BJ (cell line): ENCODE measurements at regions not wholly inside any gene's neighbourhood (a gene's known extent, or its start where the extent isn't known, plus 50 kb on each side); places are given as distances from the start of the nearest gene placed in this dataset.

ENCODE experiments used
- CTCF ChIA-PET: fragments of 350-600 bp; formaldehyde crosslinking; extraction: SDS; loops from one replicate; lab custom pipeline; 2021; ENCODE audit warnings: antibody characterized with exemption, inconsistent platforms; lab: Yijun Ruan, JAX
- POLR2A ChIA-PET: fragments of 300-600 bp; sonication (Branson Sonifier 250); formaldehyde crosslinking; extraction: SDS; loops from one replicate; lab custom pipeline; 2021; ENCODE audit warnings: antibody characterized with exemption; lab: Charles Lee
- DNase-seq: peaks from one replicate; pipeline ENCODE4 v3.0.0-alpha.2; 2011; ENCODE audit warnings: low read depth
- H3K27me3 ChIP-seq: 2 replicates; pipeline ENCODE4 v1.6.0; 2011; ENCODE audit warnings: low read length; ENCODE audit not compliant: control insufficient read depth, insufficient read depth
- H3K36me3 ChIP-seq: 2 replicates; pipeline ENCODE4 v1.5.1; 2011; ENCODE audit warnings: low read length; ENCODE audit not compliant: control insufficient read depth, insufficient read depth
- H3K4me3 ChIP-seq: 2 replicates; pipeline ENCODE4 v1.5.1; 2011; ENCODE audit warnings: low read depth, mild to moderate bottlenecking, control low read depth, low read length
- CTCF ChIP-seq: IDR thresholded peaks from 2 replicates; pipeline ENCODE4 v1.5.1; 2011; ENCODE audit warnings: low read depth, mild to moderate bottlenecking, control low read depth, inconsistent platforms, low read length, moderate library complexity; ENCODE audit not compliant: insufficient read depth

- ChIA-PET POLR2A (no interaction called here), CTCF (interaction anchor here (0.9 kb wide), 1 partner anchor 22 kb away, joined by 3 read pairs; no protein-coding TSS in a partner anchor)
- Histone ChIP-seq H3K4me3 (no peak overlapping the region), H3K36me3 (no peaks in the 10 kb centered on the region), H3K27me3 (no peaks in the 10 kb centered on the region)
- no peak for TF ChIP-seq CTCF
- no peak for DNase-seq
Observed at GRCh38 chr5:25567881-25568280, 923.1 kb upstream of the CDH10 start.

- ChIA-PET CTCF (no interaction called here), POLR2A (no interaction called here)
- no peak for TF ChIP-seq CTCF
- Histone ChIP-seq H3K4me3 (no peak overlapping the region), H3K36me3 (no peaks in the 10 kb centered on the region), H3K27me3 (no peaks in the 10 kb centered on the region)
- DNase-seq = no peak
Observed at GRCh38 chr5:25562656-25563055, 917.9 kb upstream of the CDH10 start.

- no peaks in the 10 kb centered on the region for H3K27me3 ChIP-seq
- H3K36me3 ChIP-seq = no peaks in the 10 kb centered on the region
- CTCF ChIA-PET = no interaction called here
- TF ChIP-seq CTCF = no peak
- H3K4me3 ChIP-seq = no peak overlapping the region
- no peak for DNase-seq
- POLR2A ChIA-PET = no interaction called here
Observed at GRCh38 chr5:25554077-25554476, 909.3 kb upstream of the CDH10 start.

- no peaks in the 10 kb centered on the region for H3K27me3 ChIP-seq
- no peak for DNase-seq
- H3K36me3 ChIP-seq = no peaks in the 10 kb centered on the region
- no peak for TF ChIP-seq CTCF
- no peak overlapping the region for H3K4me3 ChIP-seq
- ChIA-PET POLR2A (no interaction called here), CTCF (no interaction called here)
Observed at GRCh38 chr5:25552871-25553481, 908.2 kb upstream of the CDH10 start.

- Histone ChIP-seq H3K36me3 (no peaks in the 10 kb centered on the region), H3K4me3 (no peak overlapping the region), H3K27me3 (no peaks in the 10 kb centered on the region)
- no peak for DNase-seq
- TF ChIP-seq CTCF = no peak
- ChIA-PET CTCF (interaction anchor here (0.7 kb wide), 1 partner anchor 114 kb away, joined by 3 read pairs; no protein-coding TSS in a partner anchor), POLR2A (no interaction called here)
Observed at GRCh38 chr5:25550793-25551192, 906.0 kb upstream of the CDH10 start.
